Sigmoid colon (tissue), 6 donors: ENCODE measurements at regions not wholly inside any gene's neighbourhood (a gene's known extent, or its start where the extent isn't known, plus 50 kb on each side); places are given as distances from the start of the nearest gene placed in this dataset.

Source experiments
- DNase-seq: peaks from one replicate; pipeline ENCODE4 v3.0.0-alpha.2; 2019
- H3K27ac ChIP-seq, 4 donors: fragments of 200-600 bp; sonication (generic); one replicate each; pipeline ENCODE4 v1.5.1; 2016 to 2019; ENCODE audit warnings: mild to moderate bottlenecking in 1 of 4
- H3K27me3 ChIP-seq, 3 donors: fragments of 200-600 bp; sonication (generic); one replicate each; pipeline ENCODE4 v1.5.1; 2019; ENCODE audit warnings: mild to moderate bottlenecking in 1 of 3
- H3K36me3 ChIP-seq, 4 donors: fragments of 200-600 bp; sonication (generic); one replicate each; pipeline ENCODE4 v1.5.1; 2016 to 2019
- H3K4me1 ChIP-seq, 4 donors: fragments of 200-600 bp; sonication (generic); one replicate each; pipeline ENCODE4 v1.5.1; 2017 to 2019
- H3K4me3 ChIP-seq, 4 donors: fragments of 200-600 bp; sonication (generic); one replicate each; pipeline ENCODE4 v1.5.1; 2017 to 2019; ENCODE audit warnings: mild to moderate bottlenecking in 2 of 4, moderate library complexity in 1 of 4
- H3K9me3 ChIP-seq, 4 donors: fragments of 200-600 bp in 3 of 4; sonication (generic) in 3 of 4; one replicate each; pipeline versions ENCODE4 v1.5.1 to v1.6.1; 2013 to 2019
- EP300 ChIP-seq, 4 donors: sonication (generic); formaldehyde crosslinking; IDR thresholded peaks; one replicate each; pipeline ENCODE4 v1.6.1; 2017; ENCODE audit warnings: antibody characterized with exemption in 4 of 4
- POLR2A ChIP-seq, 2 donors: fragments of 450-650 bp; IDR thresholded peaks; one replicate each; pipeline ENCODE4 v1.6.1; 2016; ENCODE audit warnings: antibody characterized with exemption in 2 of 2, mild to moderate bottlenecking in 2 of 2, moderate library complexity in 2 of 2
- POLR2AphosphoS5 ChIP-seq, 4 donors: sonication (generic); formaldehyde crosslinking; IDR thresholded peaks; one replicate each; pipeline ENCODE4 v1.6.1; 2017; ENCODE audit warnings: antibody characterized with exemption in 4 of 4
- WGBS, 2 donors: extraction: QIAGEN DNeasy Blood & Tissue Kit; methylation state at CpG; one replicate each; pipeline ENCODE4 v1.1.7; 2013; 5-methylcytosine and 5-hydroxymethylcytosine counted together
- intact Hi-C: fragments of 100-400 bp; cut with DNase I; formaldehyde crosslinking; loops from one replicate; pipeline ENCODE4 v1.15.1; 2023
- TF ChIP-seq, protein P1 (sequence below), 4 experiments: fragments of 450-650 bp in 3 of 4; fragments of 200-600 bp in 1 of 4; IDR thresholded peaks; one replicate each; pipeline ENCODE4 v1.5.1; 2016 to 2019; ENCODE audit warnings: antibody characterized with exemption in 4 of 4, mild to moderate bottlenecking in 3 of 4, moderate library complexity in 2 of 4
- donor health status: healthy with polysubstance abuse.
- donor health status: healthy.

- Histone ChIP-seq H3K4me3 (no peak overlapping the region), H3K9me3 (no peaks in the 10 kb centered on the region), H3K4me1 (peaks cover 0 to 14% (median 9%) of the 10 kb centered on the region in 4 donors), H3K27ac (no peak overlapping the region), H3K27me3 (no peaks in the 10 kb centered on the region), H3K36me3 (no peaks in the 10 kb centered on the region)
- no peak for DNase-seq
- 61 to 69% methylated on average over 13 of the region's 13 CpGs for WGBS, 2 donors
- TF ChIP-seq POLR2AphosphoS5 (IDR thresholded peaks at IDR 0.05): no peak
- TF ChIP-seq POLR2A (IDR thresholded peaks at IDR 0.05): no peak
- TF ChIP-seq EP300 (IDR thresholded peaks at IDR 0.05): no peak
- TF ChIP-seq, protein P1, sequence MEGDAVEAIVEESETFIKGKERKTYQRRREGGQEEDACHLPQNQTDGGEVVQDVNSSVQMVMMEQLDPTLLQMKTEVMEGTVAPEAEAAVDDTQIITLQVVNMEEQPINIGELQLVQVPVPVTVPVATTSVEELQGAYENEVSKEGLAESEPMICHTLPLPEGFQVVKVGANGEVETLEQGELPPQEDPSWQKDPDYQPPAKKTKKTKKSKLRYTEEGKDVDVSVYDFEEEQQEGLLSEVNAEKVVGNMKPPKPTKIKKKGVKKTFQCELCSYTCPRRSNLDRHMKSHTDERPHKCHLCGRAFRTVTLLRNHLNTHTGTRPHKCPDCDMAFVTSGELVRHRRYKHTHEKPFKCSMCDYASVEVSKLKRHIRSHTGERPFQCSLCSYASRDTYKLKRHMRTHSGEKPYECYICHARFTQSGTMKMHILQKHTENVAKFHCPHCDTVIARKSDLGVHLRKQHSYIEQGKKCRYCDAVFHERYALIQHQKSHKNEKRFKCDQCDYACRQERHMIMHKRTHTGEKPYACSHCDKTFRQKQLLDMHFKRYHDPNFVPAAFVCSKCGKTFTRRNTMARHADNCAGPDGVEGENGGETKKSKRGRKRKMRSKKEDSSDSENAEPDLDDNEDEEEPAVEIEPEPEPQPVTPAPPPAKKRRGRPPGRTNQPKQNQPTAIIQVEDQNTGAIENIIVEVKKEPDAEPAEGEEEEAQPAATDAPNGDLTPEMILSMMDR (IDR thresholded peaks at IDR 0.05): no peak
- intact Hi-C loops: no loop called here
Measured at GRCh38 chr18:25827961-25828561, 262.4 kb downstream of the SS18 start.

- intact Hi-C loops: no loop called here
- Histone ChIP-seq H3K27me3 (no peaks in the 10 kb centered on the region), H3K9me3 (no peaks in the 10 kb centered on the region), H3K4me1 (peaks cover 0 to 14% (median 9%) of the 10 kb centered on the region in 4 donors), H3K36me3 (no peaks in the 10 kb centered on the region), H3K4me3 (no peak overlapping the region), H3K27ac (no peak overlapping the region)
- WGBS, 2 donors: 68 to 76% methylated on average over 4 of the region's 4 CpGs
- no peak for DNase-seq
- TF ChIP-seq, protein P1 (IDR thresholded peaks at IDR 0.05): no peak
- TF ChIP-seq EP300 (IDR thresholded peaks at IDR 0.05) (no peak), POLR2AphosphoS5 (IDR thresholded peaks at IDR 0.05) (no peak), POLR2A (IDR thresholded peaks at IDR 0.05) (no peak)
Measured at GRCh38 chr18:25827228-25827627, 263.2 kb downstream of the SS18 start.

DNA sequence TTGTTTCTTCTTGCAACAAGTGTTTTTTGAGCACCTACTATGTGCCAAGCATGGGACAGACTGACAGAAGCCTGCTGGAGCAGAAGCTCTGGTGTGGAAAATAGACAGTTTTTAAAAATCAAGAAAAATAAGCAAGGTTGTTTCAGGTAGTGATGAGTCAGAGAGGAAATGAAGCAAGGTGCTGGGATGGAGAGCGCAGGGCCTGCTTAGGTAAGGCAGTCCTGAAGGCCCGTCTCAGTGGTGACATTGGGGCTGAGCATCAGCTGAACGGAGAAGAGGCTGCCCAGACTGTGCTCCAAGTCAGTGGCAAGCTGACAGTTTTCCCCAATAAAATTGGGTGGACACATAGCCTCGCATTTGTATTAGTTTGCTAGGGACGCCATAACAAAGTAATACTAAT is 263.6 kb downstream of the SS18 start:
- no peak for DNase-seq
- H3K9me3 ChIP-seq: no peaks in the 10 kb centered on the region
- H3K27ac ChIP-seq: no peak overlapping the region
- H3K4me1 ChIP-seq: peaks cover 0 to 14% (median 9%) of the 10 kb centered on the region in 4 donors
- H3K4me3 ChIP-seq: no peak overlapping the region
- H3K36me3 ChIP-seq: no peaks in the 10 kb centered on the region
- WGBS, 2 donors: 91 to 94% methylated on average over 5 of the region's 5 CpGs
- intact Hi-C loops: no loop called here
- no peak for TF ChIP-seq POLR2A (IDR thresholded peaks at IDR 0.05)
- TF ChIP-seq EP300 (IDR thresholded peaks at IDR 0.05): no peak
- TF ChIP-seq, protein P1 (IDR thresholded peaks at IDR 0.05): no peak
- TF ChIP-seq POLR2AphosphoS5 (IDR thresholded peaks at IDR 0.05): no peak
- no peaks in the 10 kb centered on the region for H3K27me3 ChIP-seq

GRCh38 chr18:25825979-25826776 is 264.2 kb downstream of the SS18 start:
- no peak for DNase-seq
- Histone ChIP-seq H3K27me3 (no peaks in the 10 kb centered on the region), H3K4me1 (peaks cover 0 to 11% (median 4%) of the 10 kb centered on the region in 4 donors), H3K9me3 (no peaks in the 10 kb centered on the region), H3K27ac (no peak overlapping the region), H3K4me3 (no peak overlapping the region), H3K36me3 (no peaks in the 10 kb centered on the region)
- intact Hi-C loops: no loop called here
- WGBS, 2 donors: 68 to 72% methylated on average over 4 of the region's 4 CpGs
- TF ChIP-seq, protein P1 (IDR thresholded peaks at IDR 0.05): no peak
- TF ChIP-seq EP300 (IDR thresholded peaks at IDR 0.05): no peak
- no peak for TF ChIP-seq POLR2AphosphoS5 (IDR thresholded peaks at IDR 0.05)
- TF ChIP-seq POLR2A (IDR thresholded peaks at IDR 0.05): no peak
